HG03469 (cell line): ENCODE measurements at regions not wholly inside any gene's neighbourhood (a gene's known extent, or its start where the extent isn't known, plus 50 kb on each side); places are given as distances from the start of the nearest gene placed in this dataset.
"Not testable (repeated sequence)": the region's sequence is repeated elsewhere in the genome, so short reads cannot be mapped to it uniquely, and the experiment has no call there.

Experiments
- ATAC-seq: cut with Tn5 transposase; IDR thresholded peaks from one replicate; pipeline ENCODE4 v1.9.1; 2021; ENCODE audit warnings: mild to moderate bottlenecking, moderate library complexity, moderate number of reproducible peaks; ENCODE audit not compliant: unreplicated experiment

DNA sequence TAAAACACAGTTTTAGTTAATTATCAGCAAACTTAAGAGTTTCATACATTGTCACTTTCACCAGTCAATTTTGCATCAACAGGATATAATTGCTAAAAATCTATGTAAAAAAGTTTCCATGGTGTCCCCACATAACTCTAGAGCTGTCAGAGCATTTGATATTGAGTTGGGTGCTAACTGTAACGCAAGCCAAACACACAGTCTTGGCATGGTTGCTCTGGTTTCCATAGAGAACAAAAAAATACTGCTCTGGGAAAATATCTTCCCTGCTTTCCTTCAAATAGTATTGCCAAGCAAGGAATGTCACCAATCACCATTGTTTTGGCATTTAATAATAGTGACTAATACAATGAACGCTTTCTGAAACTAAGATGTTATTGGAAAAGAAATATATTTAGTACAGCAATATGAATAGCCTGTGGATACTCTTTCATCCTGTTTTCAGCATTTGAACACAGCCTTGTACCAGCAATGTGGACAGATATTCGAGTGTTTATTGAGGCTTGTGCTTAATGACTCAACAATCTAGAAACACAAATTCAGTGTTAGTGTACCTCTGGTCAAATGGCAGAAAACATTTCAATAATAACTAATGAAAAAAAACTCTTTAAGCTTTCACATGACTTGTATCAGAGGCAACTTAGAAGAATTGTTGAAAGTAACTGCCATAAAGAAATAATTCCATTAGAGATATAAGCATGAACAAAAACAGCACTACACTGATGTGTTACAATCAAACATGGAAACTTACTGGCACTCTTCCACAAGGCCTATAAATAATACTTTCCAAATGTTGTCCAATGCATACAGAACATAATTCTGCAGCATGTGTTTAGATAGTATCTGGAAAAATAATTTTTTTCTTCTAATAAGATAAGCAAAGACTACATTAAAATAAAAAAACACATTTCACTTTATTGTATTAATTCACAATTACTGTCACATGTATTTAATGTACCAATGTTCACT lies 1469.5 kb upstream of the CELF2 start:
- no peak for ATAC-seq

DNA sequence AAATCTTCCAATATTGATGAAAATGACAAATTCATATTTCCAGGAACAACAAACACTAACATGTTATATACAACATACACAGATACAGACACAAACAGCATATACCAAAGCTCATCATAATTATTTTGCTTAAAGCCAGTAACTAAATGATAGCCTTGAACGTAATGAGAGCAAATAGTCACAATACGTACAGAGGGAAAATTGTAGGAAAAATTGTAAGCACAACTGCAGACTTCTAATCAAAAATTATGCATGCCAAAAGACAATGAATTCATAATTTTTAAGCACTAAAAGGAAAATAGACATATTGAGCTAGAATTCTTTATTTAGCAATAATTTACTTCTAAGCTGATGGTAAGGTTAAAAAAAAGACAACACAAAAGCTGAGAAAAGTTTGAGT lies 1466.9 kb upstream of the CELF2 start:
- ATAC-seq = no peak

DNA sequence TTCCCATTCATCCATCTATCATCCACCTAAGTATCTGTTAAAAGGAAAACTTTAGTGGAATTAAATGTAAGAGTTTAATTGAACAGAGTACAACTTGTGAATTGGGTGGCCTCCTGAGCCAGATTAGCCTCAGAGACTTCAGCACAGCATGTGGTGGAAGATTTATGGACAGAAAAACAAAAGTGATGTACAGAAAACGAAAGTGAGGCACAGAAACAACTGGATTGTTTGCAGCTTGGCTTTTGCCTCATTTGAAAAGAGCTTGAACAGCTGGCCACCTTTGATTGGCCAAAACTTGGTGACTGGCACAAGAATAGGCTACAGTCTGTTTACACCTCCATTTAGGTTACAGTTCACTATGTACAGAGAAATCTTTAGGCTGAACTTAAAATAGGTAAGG lies 1463.4 kb upstream of the CELF2 start:
- ATAC-seq = no peak

DNA sequence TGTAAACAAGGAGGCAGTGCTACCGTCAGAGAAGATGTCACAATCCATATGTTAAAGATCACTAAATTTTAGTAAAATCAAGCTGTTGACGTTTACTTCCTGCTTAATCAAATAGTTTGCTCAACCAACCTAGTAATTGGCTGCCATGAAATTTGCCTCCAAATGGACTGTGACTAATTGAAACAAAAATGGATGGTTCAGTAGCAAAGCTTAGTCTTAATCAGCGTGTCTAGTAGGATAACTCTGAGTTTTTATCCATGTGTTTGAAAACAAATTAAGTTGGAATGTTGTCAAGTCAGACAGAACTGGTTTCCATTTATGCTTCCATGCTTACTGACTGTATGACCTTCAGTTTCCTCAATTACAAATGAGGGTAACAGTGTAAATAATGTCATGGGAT lies 1456.7 kb upstream of the CELF2 start:
- no peak for ATAC-seq

GRCh38 chr10:9561821-9562505 lies 1455.7 kb upstream of the CELF2 start:
- no peak for ATAC-seq

GRCh38 chr10:9577746-9578145 lies 1439.9 kb upstream of the CELF2 start:
- ATAC-seq = no peak

DNA sequence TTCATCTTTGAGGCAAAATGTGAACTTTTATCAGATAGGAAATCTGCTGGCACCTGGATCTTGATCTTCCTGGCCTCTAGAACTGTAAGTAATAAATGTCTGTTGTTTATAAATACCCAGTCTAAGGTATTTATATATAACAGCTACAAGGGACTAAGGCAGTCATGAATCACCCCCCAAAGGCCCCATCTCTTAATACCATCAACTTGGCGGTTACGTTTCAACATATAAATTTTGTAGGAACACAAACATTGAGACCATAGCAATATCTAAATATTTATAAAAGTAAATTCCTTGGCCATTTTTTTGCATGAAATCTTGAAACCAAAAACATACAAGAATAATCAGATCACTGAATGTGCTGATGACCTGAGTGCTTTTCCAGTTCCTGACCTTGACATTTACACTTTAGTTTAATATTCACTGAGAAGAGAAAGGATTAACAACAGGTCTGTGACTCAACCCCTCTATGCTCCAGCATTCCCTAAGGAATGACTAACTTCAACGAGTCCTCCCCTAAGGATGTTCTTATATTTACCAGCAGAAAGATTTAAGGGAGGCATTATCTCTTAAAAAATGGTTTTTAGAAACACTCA lies 1438.5 kb upstream of the CELF2 start:
- no peak for ATAC-seq

GRCh38 chr10:9582803-9583202 lies 1434.9 kb upstream of the CELF2 start:
- ATAC-seq = not testable (repeated sequence)

- ATAC-seq = no peak
Observed at GRCh38 chr10:9596368-9596920, 1421.2 kb upstream of the CELF2 start.

DNA sequence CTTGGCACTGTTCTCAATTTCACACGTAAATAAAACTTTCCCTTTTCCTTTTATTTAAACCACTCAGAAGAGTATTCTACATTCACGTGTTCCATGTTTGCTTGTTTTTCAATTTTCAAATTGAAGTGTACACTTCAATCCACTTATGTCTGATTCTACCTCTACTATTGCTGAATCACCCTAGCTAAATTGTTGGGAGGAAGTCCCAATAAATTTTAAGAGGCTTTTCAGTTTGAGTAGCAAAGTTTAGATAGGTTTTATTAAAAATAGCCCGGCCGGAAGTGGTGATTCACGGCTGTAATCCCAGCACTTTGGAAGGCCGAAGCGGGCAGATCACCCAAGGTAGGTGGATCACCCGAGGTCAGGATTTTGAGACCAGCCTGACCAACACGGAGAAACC lies 1414.7 kb upstream of the CELF2 start:
- no peak for ATAC-seq

DNA sequence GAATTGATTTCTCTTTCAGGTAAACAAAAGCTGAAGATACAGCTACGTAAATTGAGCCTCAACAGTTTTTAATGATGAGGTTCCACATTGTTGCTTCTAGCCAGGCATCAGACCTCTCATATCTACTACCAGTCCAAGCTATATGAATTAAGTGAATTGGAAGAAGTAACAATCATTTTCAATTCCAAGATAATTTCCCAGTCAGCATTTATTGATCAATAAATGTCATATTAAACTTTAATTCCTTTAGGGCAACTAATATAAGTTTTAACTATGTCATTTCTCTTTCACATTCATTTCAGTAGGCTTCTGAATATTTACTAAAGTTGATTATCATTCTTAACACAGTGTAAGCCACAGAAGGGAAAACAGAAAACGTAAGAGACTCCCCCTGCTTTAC lies 1413.7 kb upstream of the CELF2 start:
- no peak for ATAC-seq

GRCh38 chr10:9605231-9605630 lies 1412.4 kb upstream of the CELF2 start:
- no peak for ATAC-seq

- ATAC-seq = no peak
Observed at GRCh38 chr10:9608602-9609001, 1409.1 kb upstream of the CELF2 start.

DNA sequence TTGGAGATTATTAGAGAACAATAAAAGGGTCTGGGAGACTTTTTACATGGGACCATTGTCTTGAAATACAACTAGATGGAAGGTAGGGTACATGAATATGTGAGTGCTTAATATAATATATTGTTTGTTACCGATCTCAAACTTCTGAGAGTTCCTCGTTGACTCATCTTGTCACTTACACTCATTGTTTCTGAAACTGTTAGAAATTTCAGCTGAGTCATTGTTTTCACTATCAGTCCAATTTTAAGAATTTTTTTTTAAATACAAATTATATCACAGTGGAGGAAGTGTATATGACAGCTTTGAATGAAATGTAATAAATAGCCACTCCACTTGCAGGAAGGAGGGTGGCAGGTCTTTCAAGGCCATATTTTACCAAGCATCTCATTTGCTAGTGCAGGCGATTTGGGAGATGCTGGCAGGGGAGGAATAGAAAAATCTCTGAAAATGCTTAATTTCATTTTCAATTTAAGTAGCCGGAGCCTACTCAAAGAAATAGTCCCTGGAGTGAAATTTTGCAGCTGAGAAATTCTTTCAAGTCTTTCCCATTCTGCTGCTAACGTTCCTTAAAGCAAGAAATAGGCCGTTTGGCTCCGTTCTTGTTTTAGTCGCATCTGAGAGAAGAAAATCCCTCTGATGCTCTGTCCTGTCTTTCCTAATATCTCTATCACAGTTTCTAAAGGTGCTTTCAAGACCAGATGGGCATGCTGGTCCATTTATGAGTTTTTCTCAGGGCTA lies 1404.2 kb upstream of the CELF2 start:
- ATAC-seq = peak; percentile 88

DNA sequence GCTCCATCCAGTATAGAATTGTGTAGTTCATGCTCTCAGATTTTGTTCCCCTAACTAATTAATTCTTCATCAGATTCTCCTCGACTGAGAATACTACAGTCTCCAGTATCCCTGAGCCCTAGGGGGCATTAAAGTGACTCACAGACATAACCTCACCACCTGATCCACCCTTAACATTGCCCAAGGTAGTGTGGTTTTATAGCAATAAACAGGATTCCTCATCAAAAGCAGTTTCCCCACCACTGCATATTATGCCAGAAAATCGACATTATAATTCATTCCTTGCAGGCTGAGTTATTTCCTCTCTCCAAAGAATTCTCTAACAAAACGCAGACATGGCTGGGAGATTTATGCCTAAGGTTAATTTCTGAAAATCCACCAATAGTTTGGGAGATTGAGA lies 1402.5 kb upstream of the CELF2 start:
- no peak for ATAC-seq

- ATAC-seq = no peak
Observed at GRCh38 chr10:9621216-9621615, 1396.5 kb upstream of the CELF2 start.

GRCh38 chr10:9625304-9625703 lies 1392.4 kb upstream of the CELF2 start:
- ATAC-seq = no peak

DNA sequence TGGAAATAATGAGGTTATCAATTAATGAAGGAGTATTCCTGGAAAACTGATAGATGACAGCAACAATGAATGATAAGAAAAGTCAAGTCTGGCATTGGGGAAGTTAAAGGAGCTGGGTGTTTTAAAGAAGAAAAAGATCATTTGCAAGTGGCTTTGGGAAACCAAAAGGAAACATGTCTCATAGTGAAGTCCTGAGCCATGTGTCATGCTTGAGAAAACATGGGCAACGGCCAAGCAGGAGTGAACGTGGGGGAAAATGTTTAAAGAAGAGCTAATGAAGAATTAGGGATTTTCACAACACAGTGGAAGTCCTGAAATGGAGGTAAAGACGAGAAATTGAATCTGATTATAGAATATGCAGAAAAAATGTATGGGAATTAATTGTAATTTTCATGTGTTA lies 1383.2 kb upstream of the CELF2 start:
- no peak for ATAC-seq

- no peak for ATAC-seq
Observed at GRCh38 chr10:9635691-9636090, 1382.0 kb upstream of the CELF2 start.

DNA sequence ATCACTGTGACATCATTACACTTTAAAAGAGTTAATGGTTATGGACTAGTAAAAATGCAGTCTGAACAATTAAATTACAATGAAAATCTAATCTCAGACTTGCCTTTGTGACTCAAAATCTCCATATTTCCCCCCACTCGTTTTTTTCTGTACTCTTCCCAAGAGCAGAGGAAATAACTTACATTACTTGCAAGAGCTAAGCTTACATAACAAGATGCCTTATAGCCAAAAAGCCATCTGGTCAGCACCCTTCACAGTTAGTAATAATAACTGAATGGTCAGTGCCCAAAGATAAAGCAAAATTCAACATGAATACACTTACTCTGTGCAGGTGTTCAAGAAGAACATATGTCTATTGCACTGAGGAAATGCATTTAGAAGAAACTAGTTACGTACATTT lies 1381.5 kb upstream of the CELF2 start:
- no peak for ATAC-seq

GRCh38 chr10:9643782-9644181 lies 1373.9 kb upstream of the CELF2 start:
- no peak for ATAC-seq
